ENCODE measurements at regions not wholly inside any gene's neighbourhood (a gene's known extent, or its start where the extent isn't known, plus 50 kb on each side); places are given as distances from the start of the nearest gene placed in this dataset.

DNA sequence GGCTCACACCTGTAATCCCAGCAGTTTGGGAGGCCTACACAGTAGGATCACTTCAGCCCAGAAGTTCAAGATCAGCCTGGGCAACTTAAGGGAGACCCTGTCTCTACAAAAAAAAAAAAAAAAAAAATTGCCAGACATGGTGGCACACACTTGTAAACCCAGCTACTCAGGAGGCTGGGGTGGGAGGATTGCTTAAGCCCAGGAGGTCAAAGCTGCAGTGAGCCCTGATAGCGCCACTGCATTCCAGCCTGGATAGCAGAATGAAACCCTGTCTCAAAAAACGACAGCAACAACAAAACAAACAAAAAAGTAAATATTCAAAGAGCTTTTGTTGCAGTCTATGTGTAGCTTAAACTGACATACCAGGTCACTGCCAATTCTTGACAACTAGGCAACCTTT, 63.1 kb upstream of the TANK start:
- no peak for DNase-seq
- TF ChIP-seq POLR2AphosphoS5 (IDR thresholded peaks at IDR 0.05) (no peak), POLR2A (IDR thresholded peaks at IDR 0.05) (no peak), CTCF (IDR thresholded peaks at IDR 0.05 in 8 of 11, conservative IDR thresholded peaks at IDR 0.05 in 3 of 11) (no peak)
- no peaks in the 10 kb centered on the region for H3K36me3 ChIP-seq
- H3K27ac ChIP-seq = no peak overlapping the region
- 83 to 92% (median 89%) methylated on average over 2 of the region's 2 CpGs for WGBS, 5 donors
- no peaks in the 10 kb centered on the region for H3K27me3 ChIP-seq (replicated peaks in 1 of 7)
- no peaks in the 10 kb centered on the region for H3K4me1 ChIP-seq
- no peak overlapping the region for H3K4me3 ChIP-seq
- intact Hi-C loops (cut with DNase I; ENCODE audit: low total_unique reads) = no loop called here
- H3K9me3 ChIP-seq = peaks cover 0 to 4% (median 0%) of the 10 kb centered on the region in 8 donors

DNA sequence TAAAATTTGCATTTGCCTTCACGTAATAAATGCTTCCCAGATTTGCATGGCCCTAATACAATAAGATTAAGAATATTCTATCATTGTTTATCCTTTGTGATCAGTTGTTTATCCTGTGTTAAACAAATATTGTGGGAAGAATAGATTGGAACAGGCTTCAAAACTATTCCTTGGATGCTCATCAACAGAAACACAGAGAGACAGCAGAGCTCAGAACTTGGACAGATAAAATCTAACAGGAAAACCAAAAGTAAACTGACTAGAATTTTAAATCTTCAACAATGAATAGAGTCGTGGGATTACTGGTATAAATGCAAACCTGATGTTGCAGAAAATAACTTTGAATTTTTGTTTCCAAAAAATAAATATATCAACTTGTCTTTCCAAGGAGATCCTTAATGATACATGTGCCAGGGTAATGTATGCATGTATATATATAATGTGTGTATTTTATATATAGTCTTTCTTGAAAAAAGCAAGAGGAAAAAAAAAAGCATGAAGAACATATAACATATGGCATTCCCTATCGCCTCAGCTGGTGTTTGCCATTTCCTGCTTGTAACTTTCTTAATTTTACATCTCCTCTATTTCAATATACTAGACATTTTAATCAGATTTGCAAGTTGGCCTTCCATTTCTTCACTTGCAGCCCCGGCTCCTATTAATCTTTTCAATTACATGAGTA, 59.9 kb upstream of the TANK start:
- 66 to 73% (median 67%) methylated on average over 4 of the region's 4 CpGs for WGBS, 5 donors

DNA sequence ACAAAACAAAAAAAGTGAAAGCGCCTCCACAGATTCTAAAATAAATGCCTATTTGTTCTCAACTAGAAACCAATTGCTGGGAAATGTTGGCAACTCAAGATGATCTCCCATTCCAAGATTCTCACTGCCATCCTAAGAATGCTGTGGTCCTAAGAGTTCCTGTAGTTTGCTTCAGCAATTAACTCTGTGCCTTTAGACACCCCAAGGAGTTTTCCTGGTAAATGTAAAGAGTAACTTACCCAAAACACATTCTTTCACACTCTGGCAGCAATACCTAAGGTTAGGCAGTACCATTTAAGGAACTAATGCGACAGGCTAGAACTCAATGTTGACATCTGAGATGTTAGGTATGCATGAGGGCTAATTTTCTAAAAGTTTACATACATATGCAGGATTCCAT, 58.8 kb upstream of the TANK start:
- WGBS, 5 donors = 88 to 95% (median 93%) methylated on average over 2 of the region's 2 CpGs
- Histone ChIP-seq H3K4me3 (no peak overlapping the region), H3K27ac (no peak overlapping the region), H3K36me3 (no peaks in the 10 kb centered on the region), H3K9me3 (peaks cover 0 to 4% (median 0%) of the 10 kb centered on the region in 8 donors), H3K4me1 (no peaks in the 10 kb centered on the region), H3K27me3 (replicated peaks in 1 of 7) (no peaks in the 10 kb centered on the region)
- intact Hi-C loops (cut with DNase I; ENCODE audit: low total_unique reads) = no loop called here
- TF ChIP-seq POLR2A (IDR thresholded peaks at IDR 0.05) (no peak), POLR2AphosphoS5 (IDR thresholded peaks at IDR 0.05) (no peak), CTCF (IDR thresholded peaks at IDR 0.05 in 8 of 11, conservative IDR thresholded peaks at IDR 0.05 in 3 of 11) (no peak)
- DNase-seq = no peak

More for the DNA sequence above, 59.9 kb upstream of the TANK start:
- H3K27me3 ChIP-seq (replicated peaks in 1 of 7) = no peaks in the 10 kb centered on the region
- H3K27ac ChIP-seq = no peak overlapping the region
- no peaks in the 10 kb centered on the region for H3K36me3 ChIP-seq
- peaks cover 0 to 4% (median 0%) of the 10 kb centered on the region in 8 donors for H3K9me3 ChIP-seq
- no peak for DNase-seq
- no peak overlapping the region for H3K4me3 ChIP-seq
- TF ChIP-seq CTCF (IDR thresholded peaks at IDR 0.05 in 8 of 11, conservative IDR thresholded peaks at IDR 0.05 in 3 of 11) (no peak), POLR2AphosphoS5 (IDR thresholded peaks at IDR 0.05) (no peak), POLR2A (IDR thresholded peaks at IDR 0.05) (no peak)
- no peaks in the 10 kb centered on the region for H3K4me1 ChIP-seq
- intact Hi-C loops (cut with DNase I; ENCODE audit: low total_unique reads) = no loop called here

- TF ChIP-seq POLR2AphosphoS5 (IDR thresholded peaks at IDR 0.05) = no peak
- no peak for TF ChIP-seq CTCF (IDR thresholded peaks at IDR 0.05 in 8 of 11, conservative IDR thresholded peaks at IDR 0.05 in 3 of 11)
- no peak for TF ChIP-seq POLR2A (IDR thresholded peaks at IDR 0.05)
- Histone ChIP-seq H3K4me1 (no peaks in the 10 kb centered on the region), H3K36me3 (no peaks in the 10 kb centered on the region), H3K4me3 (no peak overlapping the region), H3K27ac (no peak overlapping the region), H3K9me3 (peaks cover 0 to 2% (median 0%) of the 10 kb centered on the region in 8 donors), H3K27me3 (replicated peaks in 1 of 7) (no peaks in the 10 kb centered on the region)
- DNase-seq = no peak
- intact Hi-C loops (cut with DNase I; ENCODE audit: low total_unique reads) = no loop called here
Observed at GRCh38 chr2:161102770-161103450, 57.3 kb upstream of the TANK start.
